Hematopoietic multipotent progenitor cell (in vitro differentiated cells): ENCODE measurements at regions not wholly inside any gene's neighbourhood (a gene's known extent, or its start where the extent isn't known, plus 50 kb on each side); places are given as distances from the start of the nearest gene placed in this dataset.

ENCODE experiments used
- DNase-seq, 3 donors: peaks; one replicate each; pipeline ENCODE4 v3.0.0-alpha.2; 2011 to 2015; ENCODE audit warnings: low read depth in 2 of 3, low spot score in 2 of 3

DNA sequence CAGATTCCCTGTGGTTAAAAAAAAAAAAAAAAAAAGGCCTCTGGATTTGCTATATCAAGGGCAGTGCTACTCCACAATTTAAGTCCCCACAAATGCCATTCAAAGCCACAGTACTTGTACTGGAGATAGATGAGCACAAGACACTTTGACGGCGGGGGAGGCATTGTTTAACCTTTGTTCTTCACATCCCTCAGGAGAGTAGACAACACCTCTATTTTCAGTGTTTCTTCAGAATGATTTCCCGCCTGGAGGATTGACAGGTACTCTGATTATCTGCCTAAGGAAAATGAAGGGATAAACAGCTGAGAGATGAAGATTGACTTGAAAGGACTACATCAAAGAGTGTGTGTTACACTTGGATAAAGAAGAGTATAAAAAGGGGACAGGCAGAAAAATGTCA is 58.7 kb downstream of the OTOL1 start:
- DNase-seq = no peak

DNA sequence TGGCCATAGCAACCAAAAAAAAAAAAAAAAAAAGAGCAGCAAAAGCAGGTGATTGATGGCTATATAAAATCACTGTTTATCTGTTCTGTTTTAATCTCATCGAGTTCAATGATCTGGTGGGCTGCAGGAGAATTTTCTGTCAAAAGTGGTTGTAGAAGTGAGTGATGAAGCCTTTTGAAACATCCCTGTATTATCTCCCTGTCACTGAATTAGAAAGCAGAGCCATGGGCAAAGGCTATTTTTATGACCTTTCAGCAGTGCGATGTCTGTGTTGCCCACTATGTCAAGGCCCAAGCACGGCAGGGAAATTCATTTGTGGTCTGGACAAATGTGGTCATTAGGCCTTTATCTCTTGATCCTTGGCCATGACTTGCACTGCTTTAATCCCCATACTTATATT is 59.9 kb downstream of the OTOL1 start:
- DNase-seq = no peak

DNA sequence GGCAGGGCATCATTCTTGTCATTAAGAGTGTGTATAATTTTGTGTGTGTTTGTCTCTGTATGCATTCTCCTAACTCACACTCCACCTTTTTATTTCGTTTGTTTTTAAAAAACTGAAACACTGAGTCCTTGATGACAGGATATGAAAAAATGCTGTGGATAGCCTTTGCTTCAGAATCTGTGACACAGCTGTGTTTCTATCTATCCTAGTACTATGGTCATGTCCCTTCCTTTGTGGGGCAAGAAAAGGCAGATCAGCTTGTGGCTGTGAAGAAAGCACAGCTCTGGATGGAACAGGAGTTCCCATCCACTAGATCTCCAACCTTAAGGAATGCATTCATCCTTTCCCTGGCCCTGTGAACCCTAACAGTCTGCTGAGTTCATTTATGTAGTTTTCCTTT is 60.3 kb downstream of the OTOL1 start:
- DNase-seq = no peak

DNA sequence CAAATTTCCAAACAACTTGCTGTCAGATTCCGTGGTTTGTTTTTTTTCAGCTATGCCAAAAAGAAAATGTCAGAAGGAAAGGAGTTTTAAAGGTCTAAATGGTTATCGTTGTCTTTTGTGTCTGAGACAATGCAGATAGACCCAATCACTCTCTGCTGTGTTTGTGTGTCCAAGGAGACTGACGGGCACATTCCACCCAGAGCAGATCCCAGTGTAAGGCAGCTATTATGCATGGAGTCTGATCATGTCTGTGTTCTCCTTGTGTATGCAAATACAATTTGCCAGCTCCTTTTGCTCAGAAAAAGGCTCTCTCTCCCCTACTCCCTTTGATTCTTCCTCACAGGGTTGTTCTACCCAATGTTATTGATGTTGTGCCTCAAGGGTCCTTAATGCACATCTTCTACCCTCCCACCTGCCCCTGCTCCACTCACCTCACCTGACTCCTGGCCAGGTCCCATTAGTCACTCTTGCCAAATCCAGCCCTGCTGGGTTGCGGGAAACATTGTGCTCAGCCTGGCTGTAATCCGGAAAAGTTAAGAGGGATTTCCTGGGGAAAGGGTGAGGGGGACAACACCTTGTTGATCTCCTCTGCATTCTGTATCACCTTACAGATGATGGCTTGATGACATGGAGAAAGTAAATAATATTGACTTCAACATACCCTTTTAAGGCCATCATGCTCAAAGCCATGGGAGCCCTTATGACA is 61.0 kb downstream of the OTOL1 start:
- DNase-seq = no peak

DNA sequence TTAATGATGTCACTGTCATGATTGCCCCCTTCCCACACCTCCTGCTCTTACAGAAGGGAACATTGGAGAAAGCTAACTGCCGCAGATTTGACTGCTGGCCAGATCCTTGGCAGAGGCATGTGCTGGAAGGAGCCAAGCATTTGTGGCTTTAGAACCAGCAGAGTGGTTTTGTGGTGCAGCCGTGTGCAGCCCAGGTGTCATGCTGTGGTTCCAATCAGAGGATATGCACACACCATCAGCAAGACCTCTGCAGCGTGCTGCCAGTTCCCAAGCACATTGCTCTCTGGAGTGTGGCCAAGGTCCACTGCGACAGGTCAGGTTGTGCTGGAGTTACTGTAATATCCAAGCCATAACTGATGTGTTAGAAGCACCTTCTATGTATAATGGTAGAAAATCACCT is 61.6 kb downstream of the OTOL1 start:
- DNase-seq = peak in 1 of 3 donors; percentile 35

DNA sequence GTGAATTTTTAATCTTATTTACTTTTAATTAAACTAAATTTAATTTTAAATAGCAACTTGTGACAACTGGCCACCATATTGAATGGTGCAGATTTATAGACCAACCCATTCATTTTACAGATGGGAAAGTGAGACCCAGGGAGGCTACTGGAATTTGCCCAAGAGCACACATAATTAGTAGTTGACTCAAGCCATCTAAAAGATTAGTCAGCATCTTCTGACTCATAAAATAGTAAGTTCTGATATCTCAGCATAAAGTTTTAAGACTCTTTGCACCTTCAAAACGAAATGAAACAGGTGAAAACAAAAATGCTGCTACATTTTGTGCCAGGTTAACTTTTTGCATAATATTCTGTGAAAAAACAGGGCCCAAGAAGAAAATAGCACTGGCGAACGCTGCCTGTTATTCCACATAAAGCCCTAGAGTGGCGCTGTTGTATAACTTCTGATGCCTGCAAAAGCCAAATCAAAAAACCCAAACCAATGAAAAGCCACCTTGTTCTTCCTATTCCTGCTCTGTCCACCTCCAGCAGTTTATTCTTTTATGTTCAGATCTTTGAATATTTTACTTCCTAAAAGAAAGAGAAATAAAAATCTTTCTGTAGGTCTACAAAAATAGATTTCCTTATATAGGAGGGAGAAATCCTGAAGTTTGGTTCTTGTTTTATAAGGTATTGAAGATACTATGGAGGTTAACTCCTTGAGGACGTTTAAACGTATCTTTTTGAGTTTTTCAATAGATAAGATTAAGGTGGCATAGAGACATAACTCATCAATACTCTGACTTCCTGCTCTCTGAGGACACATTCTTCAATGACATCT is 62.8 kb downstream of the OTOL1 start:
- DNase-seq = peak in 2 of 3 donors; percentile 24 to 71

DNA sequence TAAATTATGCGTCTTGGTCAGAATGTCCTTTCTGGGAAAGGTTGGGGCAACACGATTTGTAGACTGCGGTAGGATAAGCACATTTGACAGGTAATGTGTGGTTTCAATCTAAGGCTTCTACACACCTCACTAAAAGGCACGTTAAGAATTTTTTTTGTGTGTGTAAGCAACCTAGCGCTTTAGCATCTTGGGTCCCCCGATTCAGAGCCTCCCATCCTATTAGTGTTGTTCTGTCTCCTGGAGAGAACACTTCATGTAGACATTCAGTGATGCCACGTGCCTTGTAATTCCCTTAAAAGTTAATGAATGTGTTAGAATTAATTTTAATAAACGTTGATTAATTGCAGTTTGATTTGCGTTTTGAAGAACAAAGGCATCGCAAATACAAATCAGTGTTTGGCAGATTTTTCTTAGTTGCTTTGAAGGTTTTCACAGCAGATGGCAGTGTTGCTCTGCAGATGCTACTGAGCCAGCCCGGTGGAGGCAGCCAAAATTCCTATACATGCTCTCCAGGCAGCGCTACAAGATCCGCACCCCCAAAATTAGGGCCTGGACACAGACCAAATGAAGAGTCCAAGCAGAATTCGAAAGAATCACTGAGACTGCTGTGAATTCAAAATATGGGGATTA is 63.5 kb downstream of the OTOL1 start:
- peak in 2 of 3 donors; percentile 37 to 73 for DNase-seq

DNA sequence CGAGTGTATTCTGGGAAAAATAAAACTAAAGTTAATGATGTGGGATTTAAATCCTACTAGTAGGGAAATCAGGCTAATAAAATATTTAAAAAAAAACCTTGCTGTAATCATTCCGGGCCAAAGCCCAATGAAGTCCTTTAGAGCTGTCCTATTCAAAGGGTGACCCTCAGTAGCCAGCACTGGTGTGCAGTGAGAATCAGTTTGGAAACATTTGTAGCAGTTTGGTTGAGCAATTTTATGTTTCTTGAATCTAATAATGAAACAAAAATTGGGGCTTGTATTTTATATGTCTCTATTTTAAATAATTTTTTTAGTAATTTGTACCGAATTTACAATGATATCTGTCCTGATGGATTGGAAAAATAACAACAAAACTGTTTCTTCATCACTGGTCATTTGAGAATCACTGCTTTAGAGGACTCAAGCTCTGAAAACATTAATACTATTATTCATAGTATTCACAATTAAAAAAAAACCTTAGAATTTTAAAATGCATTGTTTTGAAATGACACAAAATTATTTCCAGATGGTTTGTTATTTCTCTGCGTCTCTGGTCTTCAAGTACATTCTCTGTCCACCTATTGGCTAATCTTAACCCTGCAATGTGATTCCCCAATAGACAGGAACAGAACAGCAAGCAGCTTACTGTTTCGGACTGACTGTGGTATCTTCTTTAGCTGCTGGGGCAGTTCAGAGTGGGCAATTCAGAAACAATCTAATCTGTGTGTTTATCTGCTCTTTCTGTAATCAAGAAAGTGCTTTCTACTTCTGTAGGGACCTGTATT is 71.2 kb downstream of the OTOL1 start:
- no peak for DNase-seq

DNA sequence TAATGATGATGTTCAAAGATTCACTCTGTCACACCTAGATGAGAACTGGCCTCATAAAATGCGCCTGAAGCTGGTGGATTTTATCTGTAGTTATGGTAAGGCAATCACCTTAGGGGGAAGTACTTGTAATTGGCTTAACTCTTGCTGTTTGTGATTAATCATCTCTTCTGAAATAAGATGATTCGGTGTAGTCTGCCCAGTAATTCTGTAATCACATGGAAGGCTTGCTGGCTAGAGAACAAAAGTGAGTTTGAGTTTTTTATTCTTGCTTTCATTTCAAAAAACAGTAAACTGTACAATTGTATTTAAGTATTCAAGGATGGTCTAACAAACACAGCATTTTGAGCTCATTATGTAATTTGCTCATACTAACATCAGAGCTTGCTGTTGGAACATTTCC is 72.1 kb downstream of the OTOL1 start:
- DNase-seq = no peak

DNA sequence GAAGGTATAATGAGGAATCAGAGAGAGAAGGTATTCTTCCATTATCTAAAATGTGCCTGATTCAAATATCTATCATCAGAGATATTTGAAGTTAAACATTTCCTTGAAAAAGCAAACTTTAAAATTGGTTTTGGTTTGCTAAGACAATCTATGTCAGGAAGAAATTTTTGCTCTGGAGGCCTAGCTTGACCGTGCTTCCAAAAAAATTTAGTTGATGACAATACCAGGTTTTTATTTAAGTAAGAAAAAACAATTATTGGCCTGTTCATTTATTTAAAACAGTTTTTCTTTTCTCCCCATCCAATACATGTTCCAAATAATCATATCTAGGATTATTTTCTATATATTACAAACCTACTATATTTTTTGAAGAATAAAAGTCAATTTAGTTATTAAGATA is 75.3 kb downstream of the OTOL1 start:
- DNase-seq = no peak

DNA sequence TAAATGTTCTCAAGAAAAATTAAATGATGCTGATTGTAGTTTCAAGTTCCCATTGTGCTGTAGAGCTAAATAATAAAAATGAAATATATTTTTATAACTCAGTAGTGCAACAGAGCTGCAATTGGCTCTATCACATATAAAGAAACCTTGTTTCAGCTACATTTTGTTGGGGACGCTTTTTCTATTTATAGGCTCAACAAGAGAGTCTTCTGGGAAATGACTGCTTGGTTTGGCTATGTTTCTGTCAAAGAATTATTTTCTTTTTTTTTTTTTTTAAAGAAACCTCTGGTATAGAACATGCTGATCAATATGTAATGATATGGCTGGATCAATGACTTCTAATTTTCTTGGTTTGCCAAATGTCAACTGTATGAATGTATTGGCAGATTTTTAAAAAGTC is 76.5 kb downstream of the OTOL1 start:
- DNase-seq = no peak

DNA sequence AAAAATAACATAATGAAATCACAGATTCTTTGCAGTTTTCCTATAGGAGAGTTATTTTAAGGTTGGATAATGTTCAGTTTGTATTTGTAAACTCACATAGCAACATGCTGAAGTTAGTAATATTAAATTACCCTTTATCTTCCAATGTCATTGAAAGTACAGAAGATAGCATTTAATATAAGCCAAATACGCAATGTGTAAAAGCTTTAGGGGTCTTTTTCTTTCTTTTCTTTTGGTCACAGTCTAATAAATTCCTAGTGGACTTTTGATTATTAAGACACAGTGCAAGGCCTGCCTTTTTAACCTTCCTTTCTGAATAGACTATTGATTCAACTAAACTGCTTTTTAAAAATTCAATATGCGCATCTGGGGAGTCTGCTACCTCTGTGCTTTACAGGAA is 79.3 kb downstream of the OTOL1 start:
- no peak for DNase-seq

DNA sequence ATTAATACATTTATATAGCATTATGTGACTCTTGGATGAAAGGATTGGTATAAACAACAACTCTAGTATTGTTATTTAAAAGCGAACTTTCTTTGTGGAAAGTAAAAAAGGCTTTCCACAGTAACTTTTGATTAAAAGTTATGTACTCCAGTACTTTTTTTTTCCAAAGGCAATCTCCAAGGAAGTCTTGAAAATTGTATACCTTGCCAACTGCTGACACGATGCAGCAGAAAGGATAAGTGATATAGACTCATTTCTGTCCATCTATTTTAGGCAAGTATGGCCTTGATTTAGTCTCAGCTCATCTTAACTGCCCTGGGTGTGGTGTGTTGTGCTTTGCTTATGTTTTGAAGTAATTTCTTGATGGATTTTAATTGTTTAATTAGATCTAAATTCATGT is 79.7 kb downstream of the OTOL1 start:
- DNase-seq = no peak

DNA sequence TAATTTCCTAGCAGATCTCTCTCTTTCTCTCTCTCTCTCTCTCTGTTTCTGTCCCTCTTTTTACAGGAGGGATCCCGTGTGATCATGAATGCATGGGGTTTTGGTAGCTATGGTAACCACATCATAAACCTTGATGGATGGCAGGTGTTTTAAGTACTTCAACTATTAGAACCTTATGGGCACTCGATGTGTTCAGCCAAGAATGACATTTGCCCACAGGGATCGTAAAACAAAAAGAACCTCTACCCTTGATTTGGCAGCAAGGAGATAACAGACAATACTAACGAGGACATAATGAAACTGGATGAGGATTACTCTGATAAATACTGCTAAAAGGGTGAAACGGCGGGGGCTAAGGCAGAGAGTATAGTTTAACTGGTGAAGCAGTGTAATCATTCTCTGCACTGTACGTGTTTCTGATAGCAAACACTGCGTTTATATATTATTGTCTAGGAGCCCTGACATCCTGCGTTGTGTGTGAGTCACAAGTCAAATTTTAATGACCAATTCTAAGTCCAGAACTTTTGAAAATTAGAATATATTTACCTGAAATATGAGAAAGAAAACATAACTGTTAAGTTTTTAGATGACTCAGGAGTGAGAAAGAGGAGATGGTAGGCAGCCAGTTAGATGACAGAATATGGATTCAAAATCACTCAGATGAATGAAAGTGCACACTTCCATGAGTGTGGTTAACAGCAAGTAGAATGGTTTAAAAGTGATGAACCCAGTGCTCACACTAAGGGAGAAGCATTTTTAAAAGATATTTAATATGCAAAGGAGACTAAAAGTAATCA is 80.3 kb downstream of the OTOL1 start:
- DNase-seq = no peak

DNA sequence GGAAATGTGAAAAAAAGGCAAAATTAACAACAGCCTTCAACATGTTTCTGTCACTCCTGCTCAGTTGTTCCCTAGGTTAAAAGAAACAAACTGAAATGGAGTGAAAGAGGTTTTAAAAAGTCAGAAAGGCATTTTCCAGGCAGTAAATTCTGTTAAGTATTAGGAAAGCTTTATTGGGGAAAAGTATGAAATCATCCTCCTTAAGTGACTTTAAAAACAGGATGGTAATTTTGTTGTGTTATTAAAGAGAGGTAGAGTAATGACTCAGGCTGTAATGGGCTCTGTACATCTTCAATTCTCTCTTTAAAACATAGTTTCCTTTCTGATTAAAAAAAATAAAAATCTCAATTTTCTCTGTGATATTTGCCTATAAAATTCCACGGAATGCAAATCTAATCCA is 81.1 kb downstream of the OTOL1 start:
- no peak for DNase-seq

DNA sequence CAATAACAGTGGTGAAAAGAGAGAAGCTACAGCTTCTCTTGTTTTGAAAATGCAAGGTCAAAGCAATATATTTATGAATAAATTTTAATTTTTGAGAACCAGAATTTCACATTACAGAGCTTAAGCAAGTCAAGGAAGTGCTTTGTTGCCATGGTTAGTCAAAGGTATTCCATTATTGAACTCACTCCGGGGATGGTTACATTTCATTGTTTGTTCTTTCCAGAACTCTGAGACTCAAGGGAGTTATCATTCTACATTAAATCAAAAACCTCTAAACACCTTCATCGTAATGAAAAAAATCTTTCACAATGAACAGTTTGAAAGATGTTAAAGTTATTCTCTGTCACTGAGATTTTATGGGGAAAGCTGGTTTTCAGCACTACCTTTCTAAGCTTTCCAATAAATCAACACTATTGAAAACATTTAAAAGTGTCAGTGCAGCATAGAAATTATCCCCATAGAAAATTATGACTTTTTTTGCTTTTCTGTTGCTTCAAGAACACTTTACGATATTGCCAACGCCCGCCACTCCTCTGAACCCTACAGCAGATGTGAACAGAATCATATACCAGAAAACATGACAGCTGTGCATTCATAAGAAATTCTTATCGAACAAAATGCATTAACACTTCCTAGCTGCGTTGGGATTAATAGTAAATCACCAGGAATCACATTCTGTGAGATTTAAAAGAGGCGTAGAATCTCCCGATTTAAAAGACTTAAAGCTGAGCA is 83.0 kb downstream of the OTOL1 start:
- DNase-seq = no peak

DNA sequence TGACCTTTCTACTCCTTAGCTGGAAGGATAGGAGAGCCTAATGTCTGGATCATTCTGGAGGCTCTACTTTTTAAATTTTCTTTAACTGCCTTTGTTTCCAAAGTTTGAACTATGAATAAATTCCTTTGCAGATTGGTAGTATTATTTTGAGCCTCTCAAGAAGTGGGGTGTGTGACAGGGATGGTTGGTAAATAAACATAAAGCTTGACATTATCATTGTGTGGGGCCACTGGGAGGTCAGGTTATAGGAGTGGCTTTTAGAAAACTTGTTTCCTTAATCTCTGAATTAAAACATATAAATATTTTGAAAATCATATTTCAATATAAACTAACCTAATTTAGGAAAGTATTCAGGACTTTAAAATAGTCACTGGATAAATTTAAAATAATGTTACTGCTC is 89.3 kb downstream of the OTOL1 start:
- no peak for DNase-seq

DNA sequence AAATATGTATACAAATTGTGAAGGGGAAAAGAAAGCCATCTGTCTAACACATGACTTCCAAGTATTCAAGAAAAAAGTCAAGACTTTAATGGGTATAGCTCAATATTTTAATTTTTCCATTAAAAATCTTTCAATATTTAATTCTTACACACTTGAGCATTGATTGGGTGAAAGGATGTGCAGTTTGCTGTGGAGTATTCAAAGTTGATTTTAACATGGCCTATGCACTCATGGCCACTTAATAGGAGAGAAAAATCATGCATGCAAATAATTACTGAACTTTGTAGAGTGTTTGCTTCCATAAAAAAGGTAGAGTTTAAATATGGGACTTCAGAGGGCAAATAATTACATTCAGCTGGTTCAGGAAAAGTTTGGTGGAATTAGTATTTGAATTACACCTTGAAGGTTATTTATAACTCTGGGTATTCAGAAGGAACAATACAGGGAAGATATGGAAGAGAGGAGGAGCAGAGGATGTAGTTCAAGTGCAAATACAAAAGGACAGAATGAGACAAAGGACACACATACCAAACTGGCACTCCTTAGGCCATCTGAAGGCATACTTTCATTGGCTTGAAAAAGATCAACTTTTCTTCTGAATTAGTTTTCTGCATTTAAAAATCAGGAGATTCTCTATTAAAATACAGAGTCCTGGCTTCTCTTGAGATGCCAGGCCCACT is 90.1 kb downstream of the OTOL1 start:
- no peak for DNase-seq

DNA sequence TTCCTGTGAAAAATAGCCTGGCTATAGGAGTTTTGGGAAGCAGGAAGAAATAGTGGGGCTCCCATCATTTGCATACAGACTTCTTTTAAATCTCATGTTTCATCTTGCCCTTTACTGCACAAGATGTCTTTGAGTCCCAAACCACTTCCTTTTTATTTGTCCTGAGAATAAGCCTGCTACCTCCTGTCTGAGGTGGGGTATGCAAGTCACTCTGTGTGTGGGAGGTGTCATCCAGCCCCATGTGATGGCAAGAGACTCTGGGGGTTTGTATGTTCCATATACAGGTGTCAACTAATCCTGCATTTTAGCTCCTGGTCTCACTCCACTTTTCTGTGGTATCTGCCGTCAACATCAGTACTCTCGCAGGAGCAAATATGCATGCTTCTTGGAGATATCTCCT is 102.0 kb downstream of the OTOL1 start:
- DNase-seq = no peak
